GM12892 (cell line): ENCODE measurements at regions not wholly inside any gene's neighbourhood (a gene's known extent, or its start where the extent isn't known, plus 50 kb on each side); places are given as distances from the start of the nearest gene placed in this dataset.
"Not testable (repeated sequence)": the region's sequence is repeated elsewhere in the genome, so short reads cannot be mapped to it uniquely, and the experiment has no call there.

ENCODE experiments used
- POLR2A ChIP-seq: IDR thresholded peaks from 2 replicates; pipeline ENCODE4 v1.6.1; 2011; ENCODE audit warnings: low read depth, low read length, control low read depth
- POLR2AphosphoS5 ChIP-seq: IDR thresholded peaks from 2 replicates; pipeline ENCODE4 v1.6.1; 2011; ENCODE audit warnings: low read depth, low read length, control low read depth
- TAF1 ChIP-seq: IDR thresholded peaks from 2 replicates; pipeline ENCODE4 v1.6.1; 2011; ENCODE audit warnings: low read depth, mild to moderate bottlenecking, control low read depth, low read length, borderline replicate concordance

DNA sequence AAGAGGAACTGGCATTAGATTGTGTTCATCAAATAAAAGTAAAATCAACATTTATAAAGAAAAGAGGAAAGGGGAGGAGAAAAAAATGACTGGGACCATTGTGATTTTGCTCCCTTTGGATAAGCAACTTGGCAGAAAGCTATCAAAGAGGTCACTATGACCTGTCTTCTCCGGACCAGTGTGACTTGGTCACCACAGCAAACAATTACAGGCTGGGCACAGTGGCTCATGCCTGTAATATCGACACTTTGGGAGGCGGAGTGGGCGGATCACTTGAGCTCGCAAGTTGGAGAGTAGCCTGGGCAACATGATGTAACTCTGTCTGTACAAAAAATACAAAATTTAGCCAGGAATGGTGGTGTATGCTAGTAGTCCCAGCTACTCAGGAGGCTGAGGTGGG lies 55.5 kb upstream of the PPIAL4F start:
- TF ChIP-seq TAF1, POLR2A, POLR2AphosphoS5: not testable (repeated sequence)
